ENCODE measurements at regions not wholly inside any gene's neighbourhood (a gene's known extent, or its start where the extent isn't known, plus 50 kb on each side); places are given as distances from the start of the nearest gene placed in this dataset.

DNA sequence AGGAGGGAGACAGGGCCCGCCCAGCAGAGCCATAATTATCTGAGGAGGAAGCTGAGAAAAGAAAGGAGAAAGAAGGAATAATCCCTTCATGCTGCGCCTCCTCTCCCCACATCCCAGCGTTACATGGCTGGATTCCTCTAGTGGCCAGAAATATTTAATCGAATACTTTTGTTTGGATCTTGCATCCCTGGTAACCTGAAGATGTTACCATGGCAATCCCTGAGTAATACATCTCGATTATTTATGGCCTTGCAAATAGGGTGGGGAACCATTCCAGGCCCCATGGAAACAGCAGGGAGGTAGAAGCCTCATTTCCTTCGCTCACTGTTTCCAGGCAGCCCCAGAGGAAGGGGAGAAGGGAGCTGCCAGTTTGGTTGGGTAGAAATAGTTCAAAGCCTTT lies 357.7 kb downstream of the BUD13 start:
- TF ChIP-seq, protein P1, sequence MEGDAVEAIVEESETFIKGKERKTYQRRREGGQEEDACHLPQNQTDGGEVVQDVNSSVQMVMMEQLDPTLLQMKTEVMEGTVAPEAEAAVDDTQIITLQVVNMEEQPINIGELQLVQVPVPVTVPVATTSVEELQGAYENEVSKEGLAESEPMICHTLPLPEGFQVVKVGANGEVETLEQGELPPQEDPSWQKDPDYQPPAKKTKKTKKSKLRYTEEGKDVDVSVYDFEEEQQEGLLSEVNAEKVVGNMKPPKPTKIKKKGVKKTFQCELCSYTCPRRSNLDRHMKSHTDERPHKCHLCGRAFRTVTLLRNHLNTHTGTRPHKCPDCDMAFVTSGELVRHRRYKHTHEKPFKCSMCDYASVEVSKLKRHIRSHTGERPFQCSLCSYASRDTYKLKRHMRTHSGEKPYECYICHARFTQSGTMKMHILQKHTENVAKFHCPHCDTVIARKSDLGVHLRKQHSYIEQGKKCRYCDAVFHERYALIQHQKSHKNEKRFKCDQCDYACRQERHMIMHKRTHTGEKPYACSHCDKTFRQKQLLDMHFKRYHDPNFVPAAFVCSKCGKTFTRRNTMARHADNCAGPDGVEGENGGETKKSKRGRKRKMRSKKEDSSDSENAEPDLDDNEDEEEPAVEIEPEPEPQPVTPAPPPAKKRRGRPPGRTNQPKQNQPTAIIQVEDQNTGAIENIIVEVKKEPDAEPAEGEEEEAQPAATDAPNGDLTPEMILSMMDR (IDR thresholded peaks at IDR 0.05) = no peak
- no peak for TF ChIP-seq POLR2A (IDR thresholded peaks at IDR 0.05)
- TF ChIP-seq POLR2AphosphoS5 (IDR thresholded peaks at IDR 0.05) = no peak

All from suprapubic skin (tissue), 4 donors.